Prostate gland (tissue), 2 donors: ENCODE measurements at regions not wholly inside any gene's neighbourhood (a gene's known extent, or its start where the extent isn't known, plus 50 kb on each side); places are given as distances from the start of the nearest gene placed in this dataset.

Source experiments
- DNase-seq: peaks from one replicate; pipeline ENCODE4 v3.0.0-alpha.2; 2019; ENCODE audit warnings: low spot score
- H3K27ac ChIP-seq, 2 donors: fragments of 200-600 bp; sonication (generic); 2 replicates each; pipeline ENCODE4 v1.5.1; 2017 to 2019
- H3K27me3 ChIP-seq: fragments of 200-600 bp; sonication (generic); replicated peaks from 2 replicates; pipeline ENCODE4 v1.5.1; 2019; ENCODE audit not compliant: insufficient read depth
- H3K36me3 ChIP-seq, 2 donors: fragments of 200-600 bp; sonication (generic); 1 replicate in 1 of 2; 2 replicates in 1 of 2; pipeline versions ENCODE4 v1.5.1 to v1.8.1; 2017 to 2019
- H3K4me1 ChIP-seq: fragments of 200-600 bp; sonication (generic); replicated peaks from 2 replicates; pipeline ENCODE4 v1.5.1; 2019
- H3K4me3 ChIP-seq, 2 donors: fragments of 200-600 bp; sonication (generic); 2 replicates each; pipeline ENCODE4 v1.5.1; 2017 to 2019
- H3K9me3 ChIP-seq: fragments of 200-600 bp; sonication (generic); 2 replicates; pipeline ENCODE4 v1.5.1; 2017
- POLR2A ChIP-seq: fragments of 450-650 bp; IDR thresholded peaks from one replicate; pipeline ENCODE4 v1.6.1; 2016; ENCODE audit warnings: antibody characterized with exemption, mild to moderate bottlenecking
- POLR2AphosphoS5 ChIP-seq: sonication (generic); formaldehyde crosslinking; IDR thresholded peaks from one replicate; pipeline ENCODE4 v1.6.1; 2017; ENCODE audit warnings: antibody characterized with exemption
- WGBS: methylation state at CpG from one replicate; pipeline ENCODE4 v1.1.5; 2018; 5-methylcytosine and 5-hydroxymethylcytosine counted together
- intact Hi-C: fragments of 100-400 bp; cut with DNase I; formaldehyde crosslinking; loops from one replicate; pipeline ENCODE4 v1.14.2; 2022
- TF ChIP-seq, protein P1 (sequence below), 4 experiments: fragments of 200-600 bp in 2 of 4; fragments of 450-650 bp in 2 of 4; sonication (generic) in 2 of 4; IDR thresholded peaks; 1 replicate in 3 of 4; 2 replicates in 1 of 4; pipeline ENCODE4 v1.5.1; 2016 to 2019; ENCODE audit warnings: antibody characterized with exemption in 4 of 4, mild to moderate bottlenecking in 2 of 4, moderate library complexity in 2 of 4

GRCh38 chr14:43853541-43853940 is 653.5 kb downstream of the FSCB start:
- TF ChIP-seq POLR2A (no peak), POLR2AphosphoS5 (no peak)
- TF ChIP-seq, protein P1, sequence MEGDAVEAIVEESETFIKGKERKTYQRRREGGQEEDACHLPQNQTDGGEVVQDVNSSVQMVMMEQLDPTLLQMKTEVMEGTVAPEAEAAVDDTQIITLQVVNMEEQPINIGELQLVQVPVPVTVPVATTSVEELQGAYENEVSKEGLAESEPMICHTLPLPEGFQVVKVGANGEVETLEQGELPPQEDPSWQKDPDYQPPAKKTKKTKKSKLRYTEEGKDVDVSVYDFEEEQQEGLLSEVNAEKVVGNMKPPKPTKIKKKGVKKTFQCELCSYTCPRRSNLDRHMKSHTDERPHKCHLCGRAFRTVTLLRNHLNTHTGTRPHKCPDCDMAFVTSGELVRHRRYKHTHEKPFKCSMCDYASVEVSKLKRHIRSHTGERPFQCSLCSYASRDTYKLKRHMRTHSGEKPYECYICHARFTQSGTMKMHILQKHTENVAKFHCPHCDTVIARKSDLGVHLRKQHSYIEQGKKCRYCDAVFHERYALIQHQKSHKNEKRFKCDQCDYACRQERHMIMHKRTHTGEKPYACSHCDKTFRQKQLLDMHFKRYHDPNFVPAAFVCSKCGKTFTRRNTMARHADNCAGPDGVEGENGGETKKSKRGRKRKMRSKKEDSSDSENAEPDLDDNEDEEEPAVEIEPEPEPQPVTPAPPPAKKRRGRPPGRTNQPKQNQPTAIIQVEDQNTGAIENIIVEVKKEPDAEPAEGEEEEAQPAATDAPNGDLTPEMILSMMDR (IDR thresholded peaks at IDR 0.05), result no peak
- H3K4me1 ChIP-seq, result no peaks in the 10 kb centered on the region
- H3K36me3 ChIP-seq, result no peaks in the 10 kb centered on the region
- no peak overlapping the region for H3K4me3 ChIP-seq
- no peaks in the 10 kb centered on the region for H3K27me3 ChIP-seq
- DNase-seq, result no peak
- H3K9me3 ChIP-seq, result no peaks in the 10 kb centered on the region
- intact Hi-C loops, result no loop called here
- WGBS, result 83% methylated on average over 1 of the region's 1 CpG
- no peak overlapping the region for H3K27ac ChIP-seq

DNA sequence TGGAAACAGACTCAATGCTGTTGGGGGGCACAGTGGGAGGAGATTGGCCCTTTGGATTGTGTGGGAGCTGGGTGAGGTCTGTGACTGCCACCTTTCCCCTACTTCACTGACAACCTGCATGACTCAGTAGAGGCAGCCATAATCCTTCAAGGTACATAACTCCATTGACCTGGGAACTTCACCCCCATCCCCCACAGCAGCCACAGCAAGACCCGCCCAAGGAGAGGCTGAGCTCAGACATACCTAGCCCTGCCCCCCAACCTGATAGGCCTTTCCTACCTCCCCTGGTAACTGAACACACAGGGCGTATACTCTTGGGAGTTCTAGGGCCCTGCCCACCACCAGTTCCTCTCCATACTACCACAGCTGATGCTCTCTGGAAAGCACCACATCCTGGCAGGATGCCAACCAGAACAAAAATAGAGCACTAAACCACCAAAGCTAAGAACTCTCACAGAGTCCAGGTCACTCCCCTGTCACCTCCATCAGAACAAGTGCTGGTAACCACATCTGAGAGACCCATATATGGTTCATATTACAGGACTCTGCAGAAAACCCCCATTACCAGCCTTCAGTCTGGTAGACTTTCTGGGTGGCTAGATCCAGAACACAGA is 703.9 kb downstream of the FSCB start:
- Histone ChIP-seq H3K9me3 (no peaks in the 10 kb centered on the region), H3K4me3 (no peak overlapping the region), H3K27me3 (no peaks in the 10 kb centered on the region), H3K36me3 (no peaks in the 10 kb centered on the region), H3K4me1 (no peaks in the 10 kb centered on the region), H3K27ac (no peak overlapping the region)
- no peak for TF ChIP-seq POLR2A
- TF ChIP-seq, protein P1 (IDR thresholded peaks at IDR 0.05), result no peak
- no peak for TF ChIP-seq POLR2AphosphoS5
- 96% methylated on average over 2 of the region's 2 CpGs for WGBS
- intact Hi-C loops, result no loop called here
- DNase-seq, result no peak

DNA sequence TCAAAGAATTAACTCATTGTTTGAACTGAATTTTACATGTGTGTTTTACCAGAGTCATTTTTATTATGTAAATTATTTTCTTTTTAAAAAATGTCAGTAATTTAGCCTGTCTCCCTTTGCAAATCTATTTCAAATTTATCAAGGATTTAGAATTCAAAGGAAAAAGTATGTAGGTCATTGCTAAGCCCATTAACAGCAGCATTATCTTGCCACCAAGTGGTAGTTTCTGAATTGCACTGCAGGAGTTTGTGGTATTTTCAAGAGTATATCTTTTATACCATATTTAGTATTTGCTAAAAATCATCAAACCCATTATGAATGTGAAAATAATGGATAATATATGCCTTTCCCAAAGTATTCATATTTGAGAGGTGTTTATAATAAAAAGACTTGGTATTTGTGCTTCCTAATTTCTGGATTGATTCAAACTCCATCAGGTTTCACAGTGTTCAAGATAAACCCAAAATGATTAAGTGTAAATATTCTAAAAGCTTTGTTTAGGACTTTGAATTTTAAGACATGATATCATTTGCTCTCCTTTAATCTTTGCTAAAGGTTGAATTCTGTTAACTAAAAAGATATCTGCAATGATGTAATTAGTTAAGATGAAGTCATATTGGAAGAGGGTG is 711.4 kb downstream of the FSCB start:
- no peaks in the 10 kb centered on the region for H3K27me3 ChIP-seq
- no peak for DNase-seq
- no peaks in the 10 kb centered on the region for H3K9me3 ChIP-seq
- no peaks in the 10 kb centered on the region for H3K36me3 ChIP-seq
- H3K4me1 ChIP-seq, result no peaks in the 10 kb centered on the region
- no peak overlapping the region for H3K27ac ChIP-seq
- H3K4me3 ChIP-seq, result no peak overlapping the region
- intact Hi-C loops, result no loop called here
- TF ChIP-seq, protein P1 (IDR thresholded peaks at IDR 0.05), result peak in 3 of 4 experiments; percentile 34 to 57 (median 45)
- no peak for TF ChIP-seq POLR2A

GRCh38 chr14:43793579-43793978 is 713.5 kb downstream of the FSCB start:
- WGBS, result 48% methylated on average over 2 of the region's 2 CpGs
- H3K36me3 ChIP-seq, result no peaks in the 10 kb centered on the region
- no peak for TF ChIP-seq POLR2AphosphoS5
- no peak for TF ChIP-seq POLR2A
- TF ChIP-seq, protein P1 (IDR thresholded peaks at IDR 0.05), result no peak
- H3K9me3 ChIP-seq, result no peaks in the 10 kb centered on the region
- no peak overlapping the region for H3K4me3 ChIP-seq
- intact Hi-C loops, result no loop called here
- no peaks in the 10 kb centered on the region for H3K4me1 ChIP-seq
- no peaks in the 10 kb centered on the region for H3K27me3 ChIP-seq
- no peak overlapping the region for H3K27ac ChIP-seq
- DNase-seq, result no peak

- WGBS, result 44% methylated on average over 3 of the region's 3 CpGs
Measured at GRCh38 chr14:43792980-43793379, 714.1 kb downstream of the FSCB start.

More at GRCh38 chr14:43792980-43793379, 714.1 kb downstream of the FSCB start:
- H3K4me1 ChIP-seq, result no peaks in the 10 kb centered on the region
- DNase-seq, result no peak
- no peak overlapping the region for H3K4me3 ChIP-seq
- TF ChIP-seq, protein P1 (IDR thresholded peaks at IDR 0.05), result no peak
- TF ChIP-seq POLR2A, result no peak
- intact Hi-C loops, result no loop called here
- H3K27me3 ChIP-seq, result no peaks in the 10 kb centered on the region
- H3K9me3 ChIP-seq, result no peaks in the 10 kb centered on the region
- no peak overlapping the region for H3K27ac ChIP-seq
- H3K36me3 ChIP-seq, result no peaks in the 10 kb centered on the region
